GM12891 (cell line): ENCODE measurements at regions not wholly inside any gene's neighbourhood (a gene's known extent, or its start where the extent isn't known, plus 50 kb on each side); places are given as distances from the start of the nearest gene placed in this dataset.

Experiments used
- POLR2A ChIP-seq: IDR thresholded peaks from 2 replicates; pipeline ENCODE4 v1.6.1; 2011; ENCODE audit warnings: low read depth, low read length, control low read depth
- POLR2AphosphoS5 ChIP-seq: IDR thresholded peaks from 2 replicates; pipeline ENCODE4 v1.6.1; 2011; ENCODE audit warnings: low read depth, low read length, control low read depth
- SPI1 ChIP-seq: IDR thresholded peaks from 2 replicates; pipeline ENCODE4 v1.6.1; 2011; ENCODE audit warnings: low read depth, low read length, control low read depth
- TAF1 ChIP-seq: IDR thresholded peaks from 2 replicates; pipeline ENCODE4 v1.6.1; 2011; ENCODE audit warnings: low read depth, low read length, control low read depth

DNA sequence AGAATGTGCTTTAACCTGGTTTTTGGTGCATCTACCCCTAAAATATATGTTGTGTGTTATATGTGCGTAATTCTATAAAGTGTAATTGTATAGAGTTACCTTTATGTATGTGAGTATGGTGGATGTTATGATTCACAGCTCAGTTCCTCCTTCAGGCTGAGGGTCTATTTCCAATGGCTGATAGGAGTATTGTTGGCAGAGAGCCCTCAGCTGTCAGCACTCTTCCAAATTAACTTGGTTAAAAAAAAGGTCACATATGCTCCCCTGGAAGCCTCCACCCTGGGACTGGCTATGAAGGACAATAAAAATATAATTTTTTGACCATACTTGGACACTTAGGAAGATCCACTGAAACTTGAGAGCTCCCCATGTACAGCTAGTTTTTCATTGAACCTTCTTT lies 250.4 kb upstream of the CDH12 start:
- TF ChIP-seq POLR2A (no peak), POLR2AphosphoS5 (no peak), SPI1 (no peak), TAF1 (no peak)
